Uterus (tissue), 3 donors: ENCODE measurements at regions not wholly inside any gene's neighbourhood (a gene's known extent, or its start where the extent isn't known, plus 50 kb on each side); places are given as distances from the start of the nearest gene placed in this dataset.

ENCODE experiments used
- DNase-seq, 2 donors: peaks; one replicate each; pipeline ENCODE4 v3.0.0-alpha.2; 2019 to 2020
- H3K27ac ChIP-seq, 2 donors: fragments of 200-600 bp; sonication (generic); 1 replicate in 1 of 2; 2 replicates in 1 of 2; pipeline ENCODE4 v1.5.1; 2016 to 2018
- H3K27me3 ChIP-seq, 2 donors: fragments of 200-600 bp; sonication (generic); one replicate each; pipeline ENCODE4 v1.5.1; 2018 to 2019; ENCODE audit warnings: control low read depth in 1 of 2
- H3K36me3 ChIP-seq, 2 donors: fragments of 200-600 bp; sonication (generic); one replicate each; pipeline ENCODE4 v1.5.1; 2019; ENCODE audit warnings: control low read depth in 1 of 2
- H3K4me1 ChIP-seq, 2 donors: fragments of 200-600 bp; sonication (generic); one replicate each; pipeline ENCODE4 v1.5.1; 2018 to 2019; ENCODE audit warnings: control low read depth in 1 of 2
- H3K4me3 ChIP-seq, 2 donors: fragments of 200-600 bp; sonication (generic); 1 replicate in 1 of 2; 2 replicates in 1 of 2; pipeline ENCODE4 v1.5.1; 2018 to 2019; ENCODE audit warnings: mild to moderate bottlenecking in 1 of 2
- H3K9me3 ChIP-seq, 2 donors: fragments of 200-600 bp; sonication (generic); one replicate each; pipeline ENCODE4 v1.5.1; 2019; ENCODE audit warnings: control low read depth in 1 of 2
- POLR2A ChIP-seq, 2 donors: fragments of 450-650 bp; IDR thresholded peaks; one replicate each; pipeline ENCODE4 v1.6.1; 2016; ENCODE audit warnings: antibody characterized with exemption in 2 of 2, mild to moderate bottlenecking in 1 of 2, moderate library complexity in 1 of 2
- intact Hi-C: fragments of 100-400 bp; cut with DNase I; formaldehyde crosslinking; loops from one replicate; pipeline ENCODE4 v1.15.1; 2023; ENCODE audit warnings: low total_unique reads
- TF ChIP-seq, protein P1 (sequence below), 4 experiments: fragments of 200-600 bp in 2 of 4; fragments of 450-650 bp in 2 of 4; sonication (generic) in 2 of 4; IDR thresholded peaks; one replicate each; pipeline ENCODE4 v1.5.1; 2016 to 2019; ENCODE audit warnings: antibody characterized with exemption in 4 of 4, mild to moderate bottlenecking in 2 of 4, moderate library complexity in 1 of 4
- donor health status: DM: yes; HTN: yes; CAD: no.

DNA sequence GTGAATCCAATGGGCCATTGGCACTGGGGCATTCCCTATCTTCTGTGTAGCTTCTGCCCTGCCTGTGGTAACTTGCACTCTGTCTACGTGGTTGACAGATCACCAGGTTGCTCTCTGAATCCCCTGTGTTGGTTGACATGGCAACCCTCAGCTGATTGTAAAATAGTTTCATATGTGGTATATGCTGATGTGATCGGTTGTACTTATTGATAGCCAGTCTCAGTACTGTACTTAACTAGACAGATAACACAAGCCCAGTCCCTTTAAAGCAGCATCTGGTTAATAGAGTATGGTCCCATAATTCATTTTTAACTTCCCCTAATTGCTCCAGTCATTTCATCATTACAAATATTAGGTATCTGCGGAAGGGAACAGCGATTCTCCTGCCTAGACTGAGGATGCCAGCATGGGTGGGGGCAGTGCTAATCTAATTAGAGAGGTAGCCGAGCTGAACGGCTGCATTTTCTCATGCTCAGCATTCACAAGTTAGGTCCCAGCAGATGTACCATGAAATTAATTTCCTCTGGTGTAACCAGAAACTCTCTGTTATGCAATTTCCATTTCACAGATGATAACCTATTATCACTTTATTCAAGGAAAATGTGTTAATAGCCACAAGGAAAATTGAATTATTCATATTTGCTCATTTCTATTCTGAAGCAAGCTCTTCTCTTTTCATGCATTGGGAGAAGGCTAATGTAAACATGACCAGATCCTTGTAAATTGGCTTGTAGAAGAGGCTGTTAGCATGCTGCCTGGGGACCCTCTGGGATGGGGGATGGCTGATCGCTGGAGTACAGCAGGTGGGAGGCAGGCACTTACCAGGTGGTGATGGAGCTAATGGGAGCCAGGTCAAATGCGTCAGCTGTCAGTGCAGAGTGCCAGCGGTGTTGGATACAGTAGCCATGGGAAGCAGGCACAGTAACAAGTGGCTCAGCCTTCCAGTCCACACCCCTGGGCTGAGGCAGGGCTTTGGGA is 608.3 kb downstream of the GALR1 start:
- Histone ChIP-seq H3K27ac (no peak overlapping the region), H3K4me1 (no peaks in the 10 kb centered on the region), H3K4me3 (no peak overlapping the region), H3K36me3 (no peaks in the 10 kb centered on the region), H3K9me3 (no peaks in the 10 kb centered on the region), H3K27me3 (no peaks in the 10 kb centered on the region)
- DNase-seq, result no peak
- TF ChIP-seq, protein P1, sequence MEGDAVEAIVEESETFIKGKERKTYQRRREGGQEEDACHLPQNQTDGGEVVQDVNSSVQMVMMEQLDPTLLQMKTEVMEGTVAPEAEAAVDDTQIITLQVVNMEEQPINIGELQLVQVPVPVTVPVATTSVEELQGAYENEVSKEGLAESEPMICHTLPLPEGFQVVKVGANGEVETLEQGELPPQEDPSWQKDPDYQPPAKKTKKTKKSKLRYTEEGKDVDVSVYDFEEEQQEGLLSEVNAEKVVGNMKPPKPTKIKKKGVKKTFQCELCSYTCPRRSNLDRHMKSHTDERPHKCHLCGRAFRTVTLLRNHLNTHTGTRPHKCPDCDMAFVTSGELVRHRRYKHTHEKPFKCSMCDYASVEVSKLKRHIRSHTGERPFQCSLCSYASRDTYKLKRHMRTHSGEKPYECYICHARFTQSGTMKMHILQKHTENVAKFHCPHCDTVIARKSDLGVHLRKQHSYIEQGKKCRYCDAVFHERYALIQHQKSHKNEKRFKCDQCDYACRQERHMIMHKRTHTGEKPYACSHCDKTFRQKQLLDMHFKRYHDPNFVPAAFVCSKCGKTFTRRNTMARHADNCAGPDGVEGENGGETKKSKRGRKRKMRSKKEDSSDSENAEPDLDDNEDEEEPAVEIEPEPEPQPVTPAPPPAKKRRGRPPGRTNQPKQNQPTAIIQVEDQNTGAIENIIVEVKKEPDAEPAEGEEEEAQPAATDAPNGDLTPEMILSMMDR (IDR thresholded peaks at IDR 0.05), result no peak
- no peak for TF ChIP-seq POLR2A (IDR thresholded peaks at IDR 0.05)
- intact Hi-C loops, result no loop called here

GRCh38 chr18:77859634-77860033 is 610.0 kb downstream of the GALR1 start:
- DNase-seq, result no peak

GRCh38 chr18:77862066-77862757 is 612.6 kb downstream of the GALR1 start:
- TF ChIP-seq, protein P1 (IDR thresholded peaks at IDR 0.05), result no peak
- TF ChIP-seq POLR2A (IDR thresholded peaks at IDR 0.05), result no peak
- no peak for DNase-seq
- Histone ChIP-seq H3K4me1 (no peaks in the 10 kb centered on the region), H3K4me3 (no peak overlapping the region), H3K27me3 (no peaks in the 10 kb centered on the region), H3K27ac (no peak overlapping the region), H3K36me3 (no peaks in the 10 kb centered on the region), H3K9me3 (no peaks in the 10 kb centered on the region)
- intact Hi-C loops, result no loop called here

More at GRCh38 chr18:77859634-77860033, 610.0 kb downstream of the GALR1 start:
- no peaks in the 10 kb centered on the region for H3K27me3 ChIP-seq
- H3K4me3 ChIP-seq, result no peak overlapping the region
- no peaks in the 10 kb centered on the region for H3K36me3 ChIP-seq
- intact Hi-C loops, result no loop called here
- H3K4me1 ChIP-seq, result no peaks in the 10 kb centered on the region
- no peaks in the 10 kb centered on the region for H3K9me3 ChIP-seq
- no peak for TF ChIP-seq POLR2A (IDR thresholded peaks at IDR 0.05)
- TF ChIP-seq, protein P1 (IDR thresholded peaks at IDR 0.05), result no peak
- no peak overlapping the region for H3K27ac ChIP-seq

DNA sequence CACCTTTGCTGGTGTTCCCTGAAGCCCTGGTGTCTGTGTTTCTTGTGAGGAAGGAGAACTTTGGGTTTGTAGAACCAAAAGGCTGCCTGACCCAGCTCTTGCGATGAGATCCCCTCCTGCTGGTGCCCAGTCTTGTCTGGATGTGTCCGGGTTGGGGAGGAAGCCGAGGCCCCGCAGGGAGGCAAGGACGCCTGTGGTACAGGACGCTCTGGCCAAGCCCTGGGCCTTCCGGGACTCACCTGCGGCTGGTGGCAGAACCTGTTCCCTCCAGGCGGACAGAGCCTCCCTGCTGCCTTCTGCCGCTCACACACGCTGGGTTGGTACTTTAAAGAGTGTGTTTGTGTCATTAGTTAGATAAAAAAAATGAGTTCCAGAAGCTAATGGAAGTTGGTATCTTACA is 616.2 kb downstream of the GALR1 start:
- Histone ChIP-seq H3K27me3 (no peaks in the 10 kb centered on the region), H3K4me3 (no peak overlapping the region), H3K36me3 (no peaks in the 10 kb centered on the region), H3K4me1 (no peaks in the 10 kb centered on the region), H3K27ac (no peak overlapping the region), H3K9me3 (no peaks in the 10 kb centered on the region)
- no peak for TF ChIP-seq POLR2A (IDR thresholded peaks at IDR 0.05)
- TF ChIP-seq, protein P1 (IDR thresholded peaks at IDR 0.05), result no peak
- DNase-seq, result no peak
- intact Hi-C loops, result no loop called here

- Histone ChIP-seq H3K27ac (no peak overlapping the region), H3K4me1 (no peaks in the 10 kb centered on the region), H3K36me3 (no peaks in the 10 kb centered on the region), H3K4me3 (no peak overlapping the region), H3K9me3 (no peaks in the 10 kb centered on the region), H3K27me3 (no peaks in the 10 kb centered on the region)
- intact Hi-C loops, result no loop called here
- no peak for DNase-seq
- no peak for TF ChIP-seq POLR2A (IDR thresholded peaks at IDR 0.05)
Measured at GRCh38 chr18:77866351-77866750, 616.7 kb downstream of the GALR1 start.
